ENCODE measurements at regions not wholly inside any gene's neighbourhood (a gene's known extent, or its start where the extent isn't known, plus 50 kb on each side); places are given as distances from the start of the nearest gene placed in this dataset.
"Not testable (repeated sequence)": the region's sequence is repeated elsewhere in the genome, so short reads cannot be mapped to it uniquely, and the experiment has no call there.

- TF ChIP-seq POLR2AphosphoS5 (IDR thresholded peaks at IDR 0.05; ENCODE audit: low read depth, low read length); POLR2A (IDR thresholded peaks at IDR 0.05; ENCODE audit: low read depth, low read length); TAF1 (IDR thresholded peaks at IDR 0.05; ENCODE audit: low read depth, low read length); PAX5 (IDR thresholded peaks at IDR 0.05; ENCODE audit: insufficient read depth, low read length, severe bottlenecking); SPI1 (IDR thresholded peaks at IDR 0.05; ENCODE audit: low read depth, low read length): not testable (repeated sequence)
Observed at GRCh38 chr1:120634816-120635806, 88.6 kb upstream of the NBPF26 start.
